ENCODE measurements at regions not wholly inside any gene's neighbourhood (a gene's known extent, or its start where the extent isn't known, plus 50 kb on each side); places are given as distances from the start of the nearest gene placed in this dataset.

DNA sequence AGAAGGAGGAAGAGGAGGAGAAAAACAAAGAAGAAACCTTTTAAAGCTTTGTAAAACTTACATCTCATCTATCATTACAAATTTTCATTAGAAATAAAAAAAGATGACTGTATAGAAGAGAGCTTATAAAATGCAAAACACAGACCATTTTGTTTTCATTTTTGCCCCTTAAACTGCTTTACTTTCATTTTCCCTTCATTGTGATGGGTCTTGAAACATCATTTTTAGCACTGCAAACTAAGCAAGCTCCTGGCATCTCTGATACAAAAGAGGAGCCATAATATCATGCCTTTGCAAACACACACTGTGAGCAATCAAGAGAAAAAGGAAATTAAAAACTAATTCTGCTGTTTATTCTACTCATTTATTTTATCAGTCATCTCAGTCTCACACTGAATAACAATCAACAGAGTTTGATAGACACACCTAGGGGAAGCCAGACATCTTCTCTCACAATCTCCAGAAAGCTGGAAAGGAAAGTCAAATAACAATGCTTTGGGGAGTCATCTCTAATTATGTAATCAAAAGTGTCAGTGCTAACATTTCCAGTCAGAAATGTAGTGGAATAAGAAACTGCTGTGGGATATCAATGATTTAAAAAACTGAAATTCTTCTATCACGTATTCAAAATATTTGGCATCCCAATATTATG is 467.7 kb upstream of the FAT3 start:
- DNase-seq (ENCODE audit: low read depth), result no peak

DNA sequence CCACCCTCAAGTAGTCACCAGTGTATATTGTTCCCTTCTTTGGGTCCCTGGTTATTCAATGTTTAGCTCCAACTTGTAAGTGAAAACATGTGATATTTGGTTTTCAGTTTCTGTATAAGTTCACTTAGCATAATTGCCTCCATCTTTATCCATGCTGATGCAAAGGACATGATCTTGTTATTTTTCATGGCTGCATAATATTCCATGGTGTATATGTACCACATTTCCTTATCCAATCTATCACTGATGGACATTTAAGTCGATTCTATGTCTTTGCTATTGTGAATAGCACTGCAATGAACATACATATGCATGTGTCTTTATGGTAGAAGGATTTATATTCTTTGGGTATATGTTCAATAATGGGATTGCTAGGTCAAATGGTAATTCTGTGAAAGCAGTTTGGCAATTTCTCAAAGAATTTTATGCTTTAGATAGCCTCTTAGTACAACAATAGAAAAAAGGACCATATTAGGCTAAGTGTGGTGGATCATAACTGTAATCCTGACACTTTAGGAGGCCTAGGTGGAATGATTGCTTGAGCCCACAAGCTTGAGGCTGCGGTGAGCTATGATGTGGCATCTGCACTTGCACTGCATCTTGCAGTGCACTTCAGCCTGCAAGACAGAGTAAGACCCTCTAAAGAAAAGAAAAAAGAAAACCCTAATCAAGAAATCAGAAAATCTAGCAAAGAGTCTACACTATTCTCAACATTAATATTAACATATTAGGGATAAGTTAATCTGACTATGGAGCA is 468.5 kb upstream of the FAT3 start:
- no peak for DNase-seq (ENCODE audit: low read depth)

DNA sequence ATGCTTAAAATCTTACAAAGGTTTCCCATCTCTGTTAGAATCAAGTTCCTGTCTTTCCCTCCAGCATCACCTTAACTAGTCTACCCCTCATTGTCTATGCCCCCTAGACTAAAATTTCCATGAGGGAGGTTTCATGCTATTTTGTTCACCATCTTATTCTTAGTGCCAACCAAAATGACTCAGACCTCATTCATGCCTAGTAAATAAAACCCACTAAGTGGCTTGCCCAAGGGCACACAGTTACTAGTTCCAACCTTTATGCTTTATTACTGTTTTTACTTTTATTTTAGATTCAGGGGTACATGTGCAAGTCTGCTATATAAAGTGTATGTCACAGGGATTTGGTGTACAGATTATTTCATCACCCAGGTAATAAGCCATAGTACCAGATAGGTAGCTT is 469.1 kb upstream of the FAT3 start:
- DNase-seq (ENCODE audit: low read depth), result no peak

DNA sequence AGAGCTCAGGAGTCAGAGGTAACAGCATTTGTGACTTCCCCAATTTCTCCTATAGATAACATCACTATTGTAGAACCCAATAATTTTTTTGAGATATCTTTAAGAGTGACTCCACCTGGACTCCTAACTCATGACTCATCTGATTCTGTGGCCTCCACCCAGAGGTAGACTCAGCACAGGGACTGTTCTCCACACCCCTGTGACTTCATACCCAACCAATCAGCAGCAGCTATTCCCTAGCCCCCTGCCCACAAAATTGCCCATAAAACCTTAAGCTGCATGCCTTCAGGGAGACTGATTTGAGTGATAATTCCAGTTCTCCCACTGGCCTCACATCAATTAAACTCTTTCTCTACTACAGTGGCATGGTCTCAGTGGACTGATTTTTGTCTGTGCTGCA is 475.4 kb upstream of the FAT3 start:
- DNase-seq (ENCODE audit: low read depth), result no peak

DNA sequence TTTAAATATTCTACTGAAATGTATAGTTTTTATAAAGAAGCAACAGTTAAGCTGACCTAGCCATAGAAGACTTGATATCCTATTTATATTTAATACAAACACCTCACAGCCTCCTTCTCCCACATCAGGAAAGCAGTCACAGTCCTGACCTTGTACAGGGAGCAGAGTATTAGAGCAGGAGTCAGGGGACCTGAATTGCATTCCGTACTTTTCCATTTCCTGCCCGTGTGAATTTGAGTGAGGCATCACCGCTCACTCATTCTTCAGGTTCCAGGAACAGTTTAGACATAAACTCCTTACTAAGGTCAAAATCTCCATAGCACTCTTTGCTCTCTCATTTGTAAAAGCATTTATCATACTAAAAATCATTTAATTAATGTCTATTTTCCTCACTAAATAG is 482.5 kb upstream of the FAT3 start:
- DNase-seq (ENCODE audit: low read depth), result no peak

DNA sequence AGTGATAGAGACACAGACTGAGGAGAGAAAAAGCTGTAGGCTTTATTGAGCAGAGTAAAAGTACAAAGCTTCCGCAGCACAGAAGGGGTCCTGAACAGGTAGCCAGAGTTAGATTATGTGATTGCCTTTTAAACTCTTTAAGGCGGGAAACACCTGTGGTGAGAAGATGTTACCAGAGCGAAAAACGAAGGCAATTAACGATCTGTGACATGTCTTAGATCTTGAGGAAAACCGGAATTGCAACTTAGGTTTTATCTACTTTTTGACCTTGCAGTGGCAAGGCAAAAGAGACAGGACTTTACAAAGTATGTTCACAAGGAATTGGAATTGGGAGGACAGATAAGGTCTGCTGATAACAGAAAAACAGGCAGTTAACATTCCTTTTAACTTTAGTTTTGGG is 493.6 kb upstream of the FAT3 start:
- DNase-seq (ENCODE audit: low read depth), result no peak

DNA sequence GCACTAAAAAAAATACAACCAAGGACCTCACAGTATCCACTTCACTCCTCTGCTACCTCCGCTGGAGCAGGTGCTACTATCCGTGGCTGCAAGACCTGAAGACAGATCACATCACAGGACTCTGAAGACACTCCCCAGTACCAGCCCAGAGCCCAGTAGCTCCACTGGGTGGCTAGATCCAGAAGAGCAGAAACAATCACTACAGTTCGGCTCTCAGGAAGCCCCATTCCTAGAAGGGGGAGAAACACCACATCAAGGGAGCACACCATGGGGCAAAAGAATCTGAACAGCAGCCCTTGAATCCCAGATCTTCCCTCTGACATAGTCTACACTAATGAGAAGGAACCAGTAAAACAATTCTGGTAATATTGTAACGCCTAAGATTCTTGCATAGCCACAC is 494.0 kb upstream of the FAT3 start:
- DNase-seq (ENCODE audit: low read depth), result no peak

DNA sequence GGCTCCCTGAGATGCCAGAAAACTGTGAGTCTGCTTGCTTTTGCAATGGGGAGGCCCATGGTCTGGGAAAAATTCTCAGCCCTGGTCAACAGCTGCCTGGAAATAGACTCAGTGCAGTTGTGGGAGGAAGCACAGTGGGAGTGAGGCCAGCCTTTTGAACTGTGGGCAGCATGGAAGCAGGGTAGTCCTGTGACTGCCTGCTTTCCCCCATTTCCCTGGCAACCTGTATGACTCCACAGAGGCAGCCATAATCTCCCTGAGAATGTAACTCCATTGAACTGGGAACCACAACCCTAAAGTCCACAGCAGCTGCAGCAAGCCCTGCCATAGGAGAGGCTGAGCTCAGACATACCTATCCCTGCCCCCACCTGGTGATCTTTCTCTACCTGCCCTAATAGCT is 494.6 kb upstream of the FAT3 start:
- no peak for DNase-seq (ENCODE audit: low read depth)

DNA sequence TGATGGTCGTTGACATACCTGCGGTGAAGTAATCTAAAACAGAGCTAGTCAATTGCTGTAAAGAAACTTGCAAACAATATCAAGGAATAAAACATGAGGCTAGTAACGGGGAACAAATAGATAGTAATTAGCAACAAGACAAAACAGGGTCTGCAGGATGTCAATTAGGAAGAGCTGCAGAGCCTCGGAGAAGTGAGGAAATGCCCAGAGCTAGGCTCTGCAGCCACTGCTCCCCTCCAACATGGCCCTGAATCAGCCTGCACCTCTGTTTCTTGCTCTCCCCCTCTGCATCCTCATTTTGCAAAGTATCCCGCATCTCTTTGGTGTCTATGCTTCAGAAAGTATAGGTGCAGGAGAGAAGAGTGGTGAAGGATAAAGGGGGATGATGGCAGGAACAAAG is 507.4 kb upstream of the FAT3 start:
- DNase-seq (ENCODE audit: low read depth), result no peak

DNA sequence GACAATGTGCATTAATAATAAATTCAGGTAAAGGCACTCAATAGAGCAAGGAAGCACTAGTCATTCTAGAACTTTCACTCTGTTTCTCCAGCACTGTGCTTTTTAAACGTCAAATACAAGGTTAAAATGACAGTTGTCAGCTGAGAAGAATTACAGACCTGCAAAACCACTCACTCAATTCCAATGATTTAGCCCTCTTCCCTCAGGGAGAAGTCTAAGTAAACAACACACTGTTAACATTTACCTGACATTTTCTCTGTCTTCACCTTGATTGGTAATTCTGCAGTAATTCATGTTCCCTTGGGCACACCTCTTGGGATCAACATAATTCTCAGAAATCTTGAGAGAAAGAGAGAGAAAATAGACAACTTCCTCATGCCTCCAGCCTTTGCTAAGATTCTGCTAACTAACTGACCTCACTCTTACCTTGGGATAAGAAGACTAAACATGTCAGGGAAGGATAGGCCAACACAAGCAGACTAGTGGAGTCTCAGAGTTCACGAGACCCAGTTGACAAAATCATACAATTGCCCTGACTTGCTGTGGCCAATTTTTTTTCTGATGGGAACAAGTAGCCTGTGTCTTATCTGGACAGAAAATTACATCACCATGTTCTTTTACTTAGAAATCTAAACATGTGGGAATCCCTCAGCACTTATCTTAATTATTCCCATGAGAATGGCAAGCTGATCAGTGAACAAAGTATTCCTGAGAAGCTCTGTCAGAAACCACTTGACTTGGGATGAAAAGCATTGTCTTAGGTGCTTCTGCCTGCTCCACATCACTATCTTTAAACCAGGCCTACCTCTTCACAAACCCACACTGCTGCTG is 516.8 kb upstream of the FAT3 start:
- DNase-seq (ENCODE audit: low read depth), result no peak

DNA sequence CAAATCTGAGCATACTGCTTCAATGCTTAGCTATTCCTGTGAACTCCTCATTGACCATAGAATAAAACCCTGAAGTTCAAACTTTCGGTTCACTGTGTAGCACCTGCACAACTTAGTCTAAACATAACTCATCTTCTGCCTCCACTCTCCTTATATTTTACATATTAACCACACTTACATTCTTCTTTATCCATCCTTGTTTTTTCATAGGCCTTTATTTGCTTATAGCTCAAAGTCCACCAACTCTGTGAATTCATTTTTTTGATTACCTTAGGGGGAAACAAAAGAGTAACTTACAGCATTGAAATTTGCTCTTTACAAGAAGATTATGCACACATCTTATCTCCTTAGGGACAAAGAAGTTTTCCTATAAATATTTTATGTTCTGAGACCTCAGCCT is 521.6 kb upstream of the FAT3 start:
- DNase-seq (ENCODE audit: low read depth), result no peak

DNA sequence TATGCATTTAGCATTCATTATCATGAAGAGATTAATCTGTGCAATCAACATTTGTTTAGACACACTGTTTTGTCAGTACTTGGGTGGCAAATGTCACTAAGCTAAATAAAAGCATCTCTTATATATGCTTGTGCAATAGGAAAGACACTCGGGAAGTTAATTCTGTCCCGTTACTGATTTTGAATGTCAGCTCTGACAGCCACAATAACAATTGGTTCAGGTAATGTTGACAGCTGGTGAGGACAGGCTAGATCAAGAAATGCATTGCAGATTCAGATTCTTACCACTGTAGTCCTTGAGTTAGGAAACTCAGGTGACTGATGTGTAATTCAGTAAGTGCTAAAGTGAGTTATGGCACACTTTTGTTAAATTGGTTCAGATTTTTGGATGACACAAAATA is 523.8 kb upstream of the FAT3 start:
- no peak for DNase-seq (ENCODE audit: low read depth)

DNA sequence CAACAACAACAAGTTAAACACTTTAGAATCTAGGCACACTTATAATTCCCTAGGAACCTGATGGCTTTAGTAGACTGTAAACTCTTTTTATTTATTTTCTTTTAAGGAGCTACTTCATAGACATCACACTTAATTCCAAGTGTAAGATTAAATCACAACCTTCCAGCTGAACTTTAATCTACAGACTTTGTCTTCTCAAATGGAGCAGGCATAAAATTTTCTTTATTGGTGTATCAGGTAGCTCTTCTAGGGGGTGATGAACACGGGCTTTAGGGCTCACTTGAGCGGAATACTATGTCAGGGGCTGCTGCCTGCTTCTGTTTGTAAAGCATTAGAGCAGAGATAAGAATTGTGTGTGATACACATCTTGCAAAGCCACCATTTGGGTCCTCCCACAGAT is 525.8 kb upstream of the FAT3 start:
- no peak for DNase-seq (ENCODE audit: low read depth)

DNA sequence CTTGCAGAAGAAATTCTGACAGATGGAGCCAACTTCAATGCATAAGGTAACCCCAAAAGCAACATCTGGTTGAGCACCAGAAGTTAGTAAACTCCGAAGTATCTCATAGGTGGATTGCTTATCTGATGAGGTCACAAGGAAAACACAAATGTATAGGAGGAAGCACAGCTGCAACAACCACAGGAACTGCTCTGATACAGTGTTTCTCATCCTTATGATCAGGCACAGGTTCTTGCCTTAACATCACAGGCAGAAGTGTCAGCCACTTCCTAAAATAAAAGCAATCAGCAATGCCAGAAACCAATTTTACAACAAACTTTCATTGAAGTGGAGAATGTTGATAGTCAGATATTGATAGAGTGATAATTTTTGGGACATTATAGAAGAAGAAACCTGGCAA is 530.3 kb upstream of the FAT3 start:
- DNase-seq (ENCODE audit: low read depth), result no peak

DNA sequence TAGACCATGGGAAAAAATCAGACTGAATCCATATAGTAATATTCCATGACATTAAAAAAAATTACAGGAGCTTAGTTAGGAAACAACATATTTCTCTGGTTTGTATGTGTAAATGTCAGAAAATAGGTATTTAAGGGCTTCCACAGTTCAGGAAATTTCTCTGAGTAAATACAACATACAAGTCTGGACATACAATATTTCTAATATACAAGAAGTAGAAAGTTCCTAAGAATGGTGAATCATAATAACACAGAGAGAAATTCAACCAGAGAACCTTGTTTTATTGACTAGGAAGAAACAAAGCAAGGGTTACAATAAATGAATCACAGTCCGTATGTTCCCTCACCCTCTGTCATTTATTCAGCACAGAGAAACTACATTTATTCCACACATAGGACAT is 532.7 kb upstream of the FAT3 start:
- no peak for DNase-seq (ENCODE audit: low read depth)

DNA sequence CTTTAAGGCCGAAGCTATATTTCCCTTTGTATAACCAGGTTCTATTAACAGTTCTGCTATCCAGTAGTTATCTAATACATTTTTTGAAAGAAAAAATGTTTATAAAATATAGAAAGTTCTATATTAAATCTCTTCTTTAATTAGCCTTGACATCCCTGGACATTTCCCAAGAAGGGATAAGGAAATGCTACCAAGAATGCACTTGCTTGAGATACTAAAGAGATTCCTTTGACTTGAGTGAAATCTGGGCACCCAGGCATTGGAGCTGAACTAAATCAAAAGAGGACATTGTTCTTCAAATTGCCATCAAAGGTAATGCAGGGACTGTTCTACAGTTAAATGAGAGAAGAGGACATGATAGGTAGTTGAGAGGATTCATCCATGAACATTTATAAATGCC is 535.9 kb upstream of the FAT3 start:
- no peak for DNase-seq (ENCODE audit: low read depth)

DNA sequence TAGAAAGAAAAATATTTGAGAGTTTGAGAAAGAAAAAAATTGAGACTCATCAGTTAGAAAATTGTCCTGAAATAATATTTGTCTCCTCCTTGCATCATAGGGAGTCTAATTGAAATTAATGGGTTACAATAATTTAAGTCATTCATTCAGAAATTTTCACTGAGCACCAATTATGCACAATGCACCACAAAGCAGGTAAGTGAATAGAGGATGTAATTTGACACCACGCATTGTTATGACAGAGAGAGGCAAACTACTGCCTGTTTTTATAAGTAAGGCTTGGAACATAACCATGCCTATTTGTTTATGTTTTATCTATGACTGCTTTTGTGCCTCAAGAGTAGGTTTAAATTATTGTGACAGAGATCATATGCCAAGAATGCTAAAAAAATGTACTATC is 537.9 kb upstream of the FAT3 start:
- no peak for DNase-seq (ENCODE audit: low read depth)

DNA sequence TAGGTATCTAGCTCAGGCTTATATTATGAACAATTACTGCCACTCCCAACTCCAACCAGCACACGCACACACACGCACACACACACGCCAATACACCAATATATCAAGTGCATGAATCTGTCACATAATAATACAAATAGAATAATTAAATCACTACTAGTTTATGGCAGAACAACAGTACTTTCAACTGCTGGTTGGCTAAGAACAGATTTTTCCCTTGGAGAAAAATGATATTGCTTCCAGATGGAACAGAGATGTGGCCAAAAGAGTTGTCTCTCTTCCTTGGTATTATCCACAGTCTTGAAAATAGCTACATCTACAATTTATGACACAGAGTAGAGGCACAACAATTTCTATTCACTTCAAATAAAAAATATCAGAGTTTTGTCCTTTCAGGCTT is 538.3 kb upstream of the FAT3 start:
- DNase-seq (ENCODE audit: low read depth), result no peak

DNA sequence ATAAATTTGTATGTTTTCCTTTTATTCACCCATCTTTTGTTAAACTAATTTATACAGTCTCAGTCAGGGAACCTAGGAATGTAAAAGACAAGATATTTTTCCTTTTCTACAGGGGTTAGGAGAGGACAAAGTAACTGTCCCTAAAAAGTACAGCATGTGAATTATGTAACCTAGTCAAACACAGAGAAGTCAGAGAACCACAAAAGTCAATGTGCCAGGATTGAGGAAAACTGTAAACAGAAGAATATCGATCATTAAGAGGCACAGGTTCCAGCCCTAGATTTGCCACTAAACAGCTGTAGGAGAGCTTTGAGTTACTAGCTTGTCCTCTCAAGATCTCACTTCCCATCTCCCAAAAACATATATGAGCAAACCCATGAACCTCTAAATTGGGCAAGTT is 550.9 kb upstream of the FAT3 start:
- no peak for DNase-seq (ENCODE audit: low read depth)

DNA sequence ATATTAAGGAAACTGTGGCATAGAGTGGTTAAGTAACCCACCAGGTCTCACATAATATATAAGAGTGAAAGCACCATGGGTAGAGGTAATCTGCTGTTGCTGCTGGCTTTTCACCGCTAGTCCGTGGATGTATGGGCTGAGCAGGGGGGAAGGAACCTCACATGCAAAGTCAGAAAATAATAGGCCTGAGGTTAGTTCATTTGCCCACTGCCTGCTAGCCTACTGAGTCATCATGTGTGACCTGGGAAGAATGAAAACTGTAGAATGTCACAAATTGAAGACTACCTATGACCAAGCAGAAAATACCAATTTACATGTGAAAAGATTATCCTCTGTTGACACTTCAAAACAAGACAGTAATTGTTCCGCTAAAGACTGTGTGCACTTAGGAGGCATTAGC is 560.1 kb upstream of the FAT3 start:
- DNase-seq (ENCODE audit: low read depth), result no peak

DNA sequence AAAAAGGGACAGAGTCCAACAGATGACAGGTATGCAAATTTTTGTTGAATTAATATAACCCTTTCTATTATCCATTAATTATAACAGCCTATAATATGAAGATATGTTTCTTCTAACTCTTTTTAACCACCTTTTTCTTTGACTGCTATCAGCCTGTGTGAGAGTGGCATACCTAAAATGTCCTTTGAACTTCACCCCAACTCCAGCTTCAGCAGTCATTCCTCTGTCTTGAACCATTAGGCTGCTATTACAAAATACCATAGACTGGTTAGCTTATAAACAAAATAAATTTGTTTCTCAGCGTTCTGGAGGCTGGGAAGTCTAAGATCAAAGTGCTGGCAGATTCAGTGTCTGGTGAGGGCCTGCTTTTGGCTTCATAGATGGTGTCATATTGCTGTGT is 564.6 kb upstream of the FAT3 start:
- no peak for DNase-seq (ENCODE audit: low read depth)

DNA sequence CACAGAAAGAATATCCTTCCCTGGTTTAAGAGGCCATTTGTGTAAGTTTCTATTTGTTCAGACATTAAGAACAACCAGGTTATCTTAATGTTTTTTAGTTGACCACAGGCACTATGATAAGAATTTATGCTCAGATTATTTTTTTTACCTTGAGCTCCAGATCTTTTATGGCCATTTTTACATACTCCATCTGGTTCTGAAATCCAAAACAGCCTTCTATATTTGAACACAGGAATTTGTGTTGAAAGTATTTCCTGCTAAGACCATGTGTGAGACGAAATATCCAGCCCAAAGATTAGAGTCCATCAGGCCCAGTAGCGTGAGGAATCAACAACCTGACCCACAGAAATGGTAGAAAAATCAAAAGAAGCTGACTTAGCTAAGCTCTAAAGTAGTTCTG is 569.9 kb upstream of the FAT3 start:
- no peak for DNase-seq (ENCODE audit: low read depth)

DNA sequence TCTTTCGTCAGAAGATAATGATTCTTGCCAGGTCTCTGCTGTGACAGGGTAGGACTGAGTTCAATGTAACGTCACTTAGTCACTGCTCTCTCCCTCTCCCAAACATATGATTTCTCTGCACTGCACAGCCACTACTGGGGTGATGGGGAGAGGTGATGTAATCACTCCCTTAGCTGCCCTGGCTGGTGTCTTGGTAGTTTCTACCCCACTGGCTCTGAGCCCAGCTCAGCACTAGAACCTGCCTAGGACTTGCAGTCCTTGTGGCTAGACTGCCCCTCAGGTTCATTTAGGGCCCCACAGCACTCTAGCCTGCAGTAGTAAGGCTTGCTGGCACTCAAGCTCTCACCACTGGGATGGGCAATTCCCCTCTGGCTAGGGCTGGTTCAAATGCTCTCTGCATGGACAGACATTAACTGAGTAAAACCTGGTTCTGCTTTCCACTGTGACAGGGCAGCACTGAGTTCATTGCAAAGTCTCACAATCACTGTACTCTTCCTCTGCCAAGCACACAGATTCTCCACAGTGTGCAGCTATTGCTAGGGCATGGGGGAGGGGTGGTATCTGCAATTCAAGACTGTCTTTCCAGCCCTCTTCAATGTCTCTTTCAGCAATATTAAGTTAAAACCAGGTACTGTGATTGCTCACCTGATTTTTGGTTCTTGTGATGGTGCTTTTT is 571.4 kb upstream of the FAT3 start:
- DNase-seq (ENCODE audit: low read depth), result no peak
